ENCODE measurements at regions not wholly inside any gene's neighbourhood (a gene's known extent, or its start where the extent isn't known, plus 50 kb on each side); places are given as distances from the start of the nearest gene placed in this dataset.

GRCh38 chr6:82484737-82485626 is 121.4 kb downstream of the TPBG start:
- H3K27me3 Mint-ChIP-seq (ENCODE audit: low read depth), result peaks cover 4% of the 10 kb centered on the region; the same call in 1 of the 2 replicates
- TF ChIP-seq CREB1 (CRISPR knock-in tag; IDR thresholded peaks at IDR 0.05) (no peak), NFE2L1 (CRISPR knock-in tag; IDR thresholded peaks at IDR 0.05) (no peak), HMGXB4 (CRISPR knock-in tag; IDR thresholded peaks at IDR 0.05) (no peak), ZNF263 (CRISPR knock-in tag; IDR thresholded peaks at IDR 0.05; ENCODE audit: low read depth) (no peak), SMAD3 (CRISPR knock-in tag; IDR thresholded peaks at IDR 0.05; ENCODE audit: borderline replicate concordance) (no peak), ZNF317 (CRISPR knock-in tag; IDR thresholded peaks at IDR 0.05; ENCODE audit: borderline replicate concordance, low read depth) (no peak), CBFB (CRISPR knock-in tag; IDR thresholded peaks at IDR 0.05; ENCODE audit: low read depth) (no peak), TEAD4 (CRISPR knock-in tag; IDR thresholded peaks at IDR 0.05) (no peak), ZMAT4 (CRISPR knock-in tag; IDR thresholded peaks at IDR 0.05) (no peak), TEAD1 (CRISPR knock-in tag; IDR thresholded peaks at IDR 0.05) (no peak), GRHL2 (CRISPR knock-in tag; IDR thresholded peaks at IDR 0.05; ENCODE audit: insufficient replicate concordance, severe bottlenecking) (no peak), FOXP4 (CRISPR knock-in tag; IDR thresholded peaks at IDR 0.05) (no peak; the same call in 1 of the 2 replicates), ZNF219 (CRISPR knock-in tag; IDR thresholded peaks at IDR 0.05; ENCODE audit: borderline replicate concordance) (no peak)
- H3K36me3 Mint-ChIP-seq, result peaks cover 68% of the 10 kb centered on the region
- ATAC-seq (peak; percentile 48), DNase-seq (ENCODE audit: low spot score) (no peak)
- H3K27ac Mint-ChIP-seq, result no peak overlapping the region
- H3K9me3 Mint-ChIP-seq, result peaks cover 85% of the 10 kb centered on the region
- H3K4me3 Mint-ChIP-seq, result no peak overlapping the region; the same call in 1 of the 2 replicates
- ChIA-PET POLR2A (no interaction called here), CTCF (no interaction called here)
- H3K4me1 Mint-ChIP-seq, result peaks cover 14% of the 10 kb centered on the region

- TF ChIP-seq ATF2 (CRISPR knock-in tag; IDR thresholded peaks at IDR 0.05; ENCODE audit: borderline replicate concordance, low read depth) (no peak), TEAD1 (CRISPR knock-in tag; IDR thresholded peaks at IDR 0.05) (no peak), USF1 (CRISPR knock-in tag; IDR thresholded peaks at IDR 0.05) (no peak), OVOL2 (CRISPR knock-in tag; IDR thresholded peaks at IDR 0.05; ENCODE audit: borderline replicate concordance) (no peak), ZBTB21 (CRISPR knock-in tag; IDR thresholded peaks at IDR 0.05; ENCODE audit: borderline replicate concordance) (no peak), ESRRA (CRISPR knock-in tag; IDR thresholded peaks at IDR 0.05; ENCODE audit: borderline replicate concordance) (no peak), ZNF317 (CRISPR knock-in tag; IDR thresholded peaks at IDR 0.05; ENCODE audit: borderline replicate concordance, low read depth) (no peak), PREB (CRISPR knock-in tag; IDR thresholded peaks at IDR 0.05; ENCODE audit: borderline replicate concordance) (no peak), ATF1 (CRISPR knock-in tag; IDR thresholded peaks at IDR 0.05) (no peak)
- no peak overlapping the region for H3K4me3 Mint-ChIP-seq
- peaks cover 83% of the 10 kb centered on the region for H3K9me3 Mint-ChIP-seq
- POLR2A ChIA-PET, result no interaction called here
- ATAC-seq (no peak), DNase-seq (ENCODE audit: low spot score) (no peak)
- H3K27ac Mint-ChIP-seq, result no peak overlapping the region
- H3K36me3 Mint-ChIP-seq, result peaks cover 78% of the 10 kb centered on the region
- peaks cover 29% of the 10 kb centered on the region for H3K4me1 Mint-ChIP-seq
- H3K27me3 Mint-ChIP-seq (ENCODE audit: low read depth), result peaks cover 4% of the 10 kb centered on the region; the same call in 1 of the 2 replicates
- CTCF ChIA-PET, result no interaction called here
Measured at GRCh38 chr6:82487895-82488294, 124.3 kb downstream of the TPBG start.
